GM19239 (cell line): ENCODE measurements at regions not wholly inside any gene's neighbourhood (a gene's known extent, or its start where the extent isn't known, plus 50 kb on each side); places are given as distances from the start of the nearest gene placed in this dataset.

ENCODE experiments used
- DNase-seq: peaks from one replicate; pipeline ENCODE4 v3.0.0; 2011; ENCODE audit warnings: low spot score; ENCODE audit not compliant: insufficient read length
- FAIRE-seq: peaks from 2 replicates; lab custom pipeline; 2011; peaks lifted over from hg19 to GRCh38; lab: Jason Lieb, UNC

DNA sequence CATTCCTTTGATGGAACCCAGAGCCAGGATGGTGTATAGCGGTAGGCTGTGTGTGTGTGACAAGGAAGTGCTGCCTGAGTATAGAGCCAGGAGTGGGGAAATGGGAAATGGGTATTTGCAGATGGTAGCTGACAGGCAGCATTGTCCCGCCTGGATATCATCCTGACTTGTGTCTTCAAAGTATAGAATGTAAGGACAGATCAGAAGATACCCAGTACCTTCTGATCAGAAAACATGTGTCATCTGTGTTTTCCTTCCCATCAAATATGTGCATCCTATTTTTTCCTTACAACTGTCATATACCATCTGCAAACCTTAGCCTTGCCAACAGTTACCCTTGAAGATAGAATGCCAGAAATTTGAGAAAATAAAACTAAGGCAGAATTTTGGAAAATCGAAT is 146.2 kb upstream of the CBLB start:
- DNase-seq (no peak), FAIRE-seq (no peak)

DNA sequence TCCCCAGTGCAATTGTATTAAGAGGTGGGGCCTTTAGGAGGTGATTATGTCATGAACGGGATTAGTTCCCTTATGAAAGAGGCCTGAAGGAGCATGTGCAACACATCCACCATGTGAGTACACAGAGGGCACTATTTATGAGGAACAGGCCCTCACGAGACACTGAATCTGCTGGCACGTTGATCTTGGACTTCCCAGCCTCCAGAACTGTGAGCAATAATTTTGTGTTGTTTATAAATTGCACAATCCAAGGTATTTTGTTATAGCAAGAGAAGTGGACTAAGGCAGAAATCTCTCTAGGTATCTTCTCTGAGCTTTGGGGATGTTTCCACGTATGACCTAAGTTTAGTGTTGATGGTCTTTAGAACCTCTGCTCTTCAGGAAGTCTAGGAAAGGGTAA is 149.3 kb upstream of the CBLB start:
- DNase-seq (no peak), FAIRE-seq (no peak)

DNA sequence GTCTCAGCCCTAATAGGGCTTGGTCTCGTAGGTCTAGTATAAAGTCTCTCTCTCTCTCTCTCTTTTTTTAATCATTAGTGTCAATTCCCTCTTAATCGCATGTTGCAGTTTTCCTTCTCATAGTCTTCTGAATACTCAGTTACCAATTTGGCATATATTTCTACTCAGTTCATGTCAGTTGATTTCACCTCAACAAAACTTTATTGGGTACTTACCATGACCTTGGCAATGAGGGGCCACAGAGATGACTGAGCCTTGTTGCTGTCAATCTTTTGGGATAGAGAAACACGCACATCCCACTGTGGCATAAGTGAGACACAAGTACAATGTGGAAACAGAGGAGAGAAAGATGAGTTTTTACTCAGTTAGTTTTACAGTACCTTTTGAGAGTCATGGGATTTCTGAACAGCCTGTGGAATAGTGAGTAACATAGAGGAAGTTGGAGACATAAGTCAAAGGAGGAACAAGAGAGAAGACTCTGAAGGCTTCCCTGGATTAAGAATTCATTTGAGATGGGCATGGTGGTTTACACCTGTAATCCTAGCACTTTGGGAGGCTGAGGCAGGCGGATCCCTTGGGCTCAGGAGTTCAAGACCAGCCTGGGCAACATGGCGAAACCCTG is 150.2 kb upstream of the CBLB start:
- FAIRE-seq (no peak), DNase-seq (no peak)

DNA sequence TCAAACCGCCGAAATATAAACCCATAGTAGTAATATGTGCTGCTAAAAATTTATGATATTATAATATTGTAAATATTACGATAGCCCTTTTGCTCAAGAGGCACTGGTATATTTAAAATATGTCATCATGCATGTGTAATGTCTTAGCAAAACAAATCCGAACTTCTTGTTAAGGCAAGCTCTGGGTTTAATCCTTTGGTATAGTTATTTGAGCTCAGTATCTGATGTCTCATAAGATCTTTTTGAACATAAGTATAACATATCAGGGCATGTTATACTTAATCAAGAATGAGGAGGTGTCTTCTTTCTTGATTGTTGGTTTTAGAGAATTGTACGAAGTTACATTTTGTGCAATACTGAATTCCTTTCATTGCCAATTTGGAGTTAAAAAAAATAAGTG is 154.1 kb upstream of the CBLB start:
- FAIRE-seq (no peak), DNase-seq (no peak)

DNA sequence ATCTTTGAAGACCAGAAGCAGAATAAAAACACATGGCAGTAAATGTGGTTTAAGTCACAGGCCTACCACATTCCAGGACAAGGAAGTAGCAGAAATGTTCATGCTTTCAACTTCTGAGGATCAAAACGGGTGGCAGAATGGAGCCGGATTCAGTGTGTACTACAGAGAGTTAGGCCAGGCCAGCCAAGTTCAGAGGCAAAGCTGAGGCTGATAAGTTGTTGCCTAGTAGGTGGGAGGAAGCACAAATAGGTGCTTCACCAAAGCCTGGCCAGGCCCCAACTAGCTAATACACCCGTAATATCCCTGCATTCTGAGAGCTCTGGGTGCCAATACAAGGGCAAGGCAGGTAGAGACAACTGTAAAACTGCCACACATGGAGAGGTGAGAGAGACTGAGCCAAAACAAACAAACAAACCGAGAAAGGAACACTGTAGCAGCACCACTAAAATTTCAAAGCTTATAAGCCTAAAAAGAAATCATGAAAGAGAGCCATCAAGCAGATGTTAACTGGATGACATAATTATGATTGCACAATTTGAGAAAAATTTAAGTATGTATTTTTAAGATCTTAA is 156.4 kb upstream of the CBLB start:
- DNase-seq (no peak), FAIRE-seq (no peak)

DNA sequence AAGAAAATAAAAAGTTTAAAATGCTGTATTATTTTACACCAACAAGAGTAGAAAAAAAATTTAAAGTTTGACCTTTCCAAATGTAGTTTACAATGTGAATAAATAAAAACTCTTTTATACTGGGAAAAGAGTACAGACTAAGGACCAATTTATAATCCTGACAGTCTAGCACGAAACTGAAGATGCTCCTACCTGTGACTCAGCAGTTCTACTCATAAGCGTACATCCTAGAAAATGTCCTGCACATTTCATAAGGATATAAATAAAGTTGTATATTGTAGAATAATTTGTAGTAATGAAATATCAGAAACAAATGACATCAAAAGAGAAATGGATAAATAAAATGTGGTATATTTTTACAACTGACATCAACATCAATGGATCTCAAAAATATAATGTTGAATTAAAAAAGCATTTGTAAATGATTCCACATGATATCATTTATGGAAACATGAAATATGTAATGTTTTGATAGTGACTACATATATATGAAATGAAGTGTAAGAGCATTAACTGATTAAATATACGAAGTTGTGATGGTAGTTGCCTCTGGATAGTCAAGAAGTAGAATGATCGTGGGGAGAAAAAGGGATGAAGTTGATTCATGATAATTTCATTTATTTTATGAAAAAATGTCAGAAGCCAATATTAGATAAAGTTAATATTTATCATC is 161.3 kb upstream of the CBLB start:
- no peak for DNase-seq
- no peak for FAIRE-seq

DNA sequence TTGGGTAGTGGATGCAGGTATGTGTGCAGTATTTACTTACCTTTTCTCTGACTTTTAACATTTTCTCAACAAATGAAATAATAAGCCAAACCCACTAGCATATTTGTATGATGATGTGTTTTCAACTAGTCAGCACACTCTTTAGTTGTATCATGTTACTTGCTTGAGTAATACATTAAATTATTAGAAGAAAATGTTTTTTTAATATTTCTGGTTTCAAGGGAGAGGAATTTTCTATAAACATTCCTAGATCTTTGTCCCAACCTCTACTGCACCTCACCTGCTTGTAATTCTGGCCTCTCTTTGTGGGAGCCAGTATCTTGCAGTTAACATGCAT is 161.8 kb upstream of the CBLB start:
- no peak for FAIRE-seq
- DNase-seq: no peak

DNA sequence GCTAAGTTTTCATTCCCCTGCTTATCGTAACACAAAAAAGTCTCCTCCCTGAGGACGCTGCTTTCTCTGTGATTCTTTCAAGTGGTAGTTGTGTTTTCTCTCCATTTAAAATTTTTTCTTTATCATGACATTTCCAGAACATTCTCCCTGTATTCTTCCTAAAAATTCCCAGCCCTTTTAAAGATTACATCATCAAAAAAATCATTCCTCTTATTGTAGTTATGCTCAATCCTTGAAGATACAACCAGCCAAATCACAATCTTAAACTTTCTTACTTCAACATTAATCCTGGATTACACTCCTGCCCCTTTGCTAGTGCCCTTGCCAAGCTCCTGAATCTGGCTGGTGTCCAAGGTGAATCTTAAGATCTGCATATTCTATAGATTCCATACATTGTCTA is 163.7 kb upstream of the CBLB start:
- no peak for FAIRE-seq
- DNase-seq: no peak

DNA sequence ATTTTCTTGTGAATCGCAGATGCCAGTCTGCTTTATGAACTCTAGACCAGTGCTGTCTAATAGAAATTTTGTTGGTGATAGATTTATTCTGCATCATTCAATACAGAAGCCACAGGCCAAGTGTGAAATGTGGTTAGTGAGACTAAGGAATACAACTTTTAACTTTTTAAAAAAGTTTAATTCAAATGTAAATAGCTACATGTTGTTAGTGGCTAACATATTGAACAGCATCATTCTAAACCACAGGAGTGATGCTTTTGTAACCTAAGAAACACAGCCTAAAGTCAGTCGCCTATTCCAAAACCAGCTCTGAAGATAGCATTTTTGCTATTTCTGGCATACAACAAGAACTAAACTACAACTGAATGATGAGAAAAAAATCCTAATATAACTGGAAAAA is 164.8 kb upstream of the CBLB start:
- no peak for DNase-seq
- no peak for FAIRE-seq

DNA sequence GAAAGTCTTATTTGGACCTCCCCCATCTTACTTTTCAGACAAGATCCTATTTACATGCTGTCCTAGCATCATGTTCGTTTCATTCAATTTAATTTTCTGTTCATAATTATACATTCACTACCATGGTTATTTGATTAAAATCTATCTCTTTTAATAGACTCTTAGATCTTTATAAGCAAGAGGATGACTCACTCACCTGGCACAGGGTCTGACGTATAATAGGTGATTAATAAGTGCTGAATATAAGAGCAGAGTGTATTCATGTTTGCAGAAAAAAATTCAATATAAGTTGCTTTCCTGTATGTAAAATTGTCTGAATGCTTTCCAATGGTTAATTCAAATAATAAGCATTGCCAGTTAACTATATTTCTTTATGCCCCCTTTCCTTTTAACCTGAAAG is 165.5 kb upstream of the CBLB start:
- DNase-seq: no peak
- no peak for FAIRE-seq

DNA sequence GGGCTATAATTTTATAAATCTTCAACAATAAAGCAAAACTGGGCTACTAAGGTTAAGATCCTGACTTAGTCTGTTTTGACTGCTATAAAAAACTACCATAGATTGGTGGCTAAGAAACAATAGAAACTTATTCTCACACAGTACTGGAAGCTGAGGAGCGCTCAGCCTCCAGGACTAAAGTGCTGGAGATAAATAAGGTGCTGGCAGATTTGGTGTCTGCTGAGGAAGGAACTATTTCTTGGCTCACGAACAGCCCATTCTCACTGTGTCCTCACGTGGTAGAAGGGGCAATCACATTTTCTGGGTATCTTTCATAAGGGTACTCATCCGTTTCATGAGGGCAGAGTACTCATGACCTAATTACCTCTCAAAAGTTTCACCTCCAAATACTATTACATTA is 166.8 kb upstream of the CBLB start:
- DNase-seq: no peak
- no peak for FAIRE-seq

DNA sequence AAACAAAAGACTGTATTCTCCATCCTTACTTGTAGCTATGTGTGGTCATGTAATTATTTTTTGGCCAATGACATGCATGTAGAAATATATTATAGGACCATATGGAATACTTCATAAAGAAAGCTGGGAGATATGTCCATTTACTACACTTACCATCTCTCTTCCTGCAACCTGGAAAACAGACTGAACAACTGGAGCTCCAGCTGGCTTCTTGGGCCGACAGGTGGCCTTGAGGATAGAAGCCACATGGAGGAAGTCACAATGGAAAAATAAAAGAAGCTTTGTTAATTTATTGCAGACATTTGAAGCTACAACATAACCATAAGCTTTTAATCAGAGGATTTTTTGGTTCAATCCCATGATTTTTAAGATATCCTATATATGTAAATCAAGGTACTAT is 167.9 kb upstream of the CBLB start:
- no peak for FAIRE-seq
- DNase-seq: no peak

DNA sequence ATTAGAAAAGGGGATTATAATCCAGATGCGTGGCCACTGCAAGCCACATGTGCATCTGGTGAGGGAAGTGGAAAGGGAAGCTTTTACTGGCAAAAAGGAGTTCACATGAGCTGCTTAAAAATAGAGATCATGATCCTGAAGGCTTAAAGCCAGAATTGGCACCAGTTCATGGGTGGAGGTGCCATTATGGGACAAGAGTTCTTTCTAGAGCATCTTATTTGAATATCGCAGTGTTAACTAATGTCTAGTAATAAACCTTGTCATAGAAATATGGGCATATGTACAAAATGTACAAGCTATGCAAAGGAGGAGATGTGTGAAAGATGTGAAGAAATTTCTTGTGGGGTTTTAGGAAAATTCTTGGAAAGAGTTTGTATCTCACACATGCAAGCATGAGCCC is 178.4 kb upstream of the CBLB start:
- no peak for FAIRE-seq
- DNase-seq: no peak

DNA sequence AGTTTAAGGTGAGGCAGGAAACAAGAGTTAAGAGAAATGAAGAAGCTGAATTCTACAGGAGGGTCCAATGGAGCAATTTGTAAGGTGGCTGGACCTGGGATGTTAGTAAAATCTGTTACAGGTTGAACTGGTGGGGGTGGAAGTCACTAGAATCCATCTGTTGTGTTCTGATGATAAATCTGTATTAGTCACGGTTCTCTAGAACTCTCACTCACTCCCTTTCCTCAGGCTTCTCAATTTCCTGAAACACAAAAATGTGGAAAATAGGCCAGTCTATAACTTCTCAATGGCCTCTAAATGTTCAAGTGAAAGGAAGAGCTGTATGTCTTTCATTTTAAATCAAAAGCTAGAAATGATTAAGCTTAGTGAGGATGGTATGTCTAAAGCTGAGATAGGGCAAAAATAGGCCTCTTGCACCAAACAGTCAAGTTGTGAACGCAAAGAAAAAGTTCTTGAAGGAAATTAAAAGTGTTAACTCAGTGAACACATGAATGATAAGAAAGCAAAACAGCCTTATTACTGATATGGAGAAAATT is 180.2 kb upstream of the CBLB start:
- FAIRE-seq (no peak), DNase-seq (no peak)

DNA sequence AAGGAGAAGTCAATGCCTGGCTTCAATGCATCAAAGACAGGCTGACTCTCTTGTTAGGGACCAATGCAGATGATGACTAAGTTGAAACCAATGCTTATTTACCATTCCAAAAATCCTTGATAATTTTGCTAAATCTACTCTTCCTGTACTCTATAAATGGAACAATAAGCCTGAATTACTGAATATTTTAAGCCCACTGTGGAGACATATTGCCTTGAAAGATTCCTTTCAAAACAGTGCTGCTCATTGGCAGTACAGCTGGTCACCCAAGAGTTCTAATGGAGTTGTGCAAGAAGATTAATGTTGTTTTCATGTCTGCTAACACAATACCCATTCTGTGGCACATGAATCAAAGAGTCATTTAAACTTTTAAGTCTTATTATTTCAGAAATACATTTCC is 181.0 kb upstream of the CBLB start:
- no peak for DNase-seq
- no peak for FAIRE-seq

DNA sequence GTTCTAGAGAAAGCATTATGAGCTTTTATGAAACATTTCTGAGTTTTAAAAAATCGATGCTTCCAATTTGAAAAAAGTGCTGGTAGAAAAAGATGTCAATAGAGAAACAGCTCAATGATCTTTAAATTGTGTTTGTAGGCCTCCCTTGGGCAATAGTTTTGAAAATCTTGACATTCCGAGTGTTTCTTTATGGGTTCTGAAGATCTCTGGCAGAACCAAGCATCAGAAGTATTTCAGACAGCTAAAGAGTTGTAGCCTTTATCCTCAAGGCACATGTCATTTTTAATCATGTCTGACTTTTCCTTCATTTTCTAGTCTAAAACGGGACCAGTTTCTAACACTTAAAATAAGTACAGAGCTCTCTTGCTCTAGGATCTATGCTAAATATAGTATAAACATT is 188.1 kb upstream of the CBLB start:
- FAIRE-seq (peak; percentile 54), DNase-seq (no peak)

DNA sequence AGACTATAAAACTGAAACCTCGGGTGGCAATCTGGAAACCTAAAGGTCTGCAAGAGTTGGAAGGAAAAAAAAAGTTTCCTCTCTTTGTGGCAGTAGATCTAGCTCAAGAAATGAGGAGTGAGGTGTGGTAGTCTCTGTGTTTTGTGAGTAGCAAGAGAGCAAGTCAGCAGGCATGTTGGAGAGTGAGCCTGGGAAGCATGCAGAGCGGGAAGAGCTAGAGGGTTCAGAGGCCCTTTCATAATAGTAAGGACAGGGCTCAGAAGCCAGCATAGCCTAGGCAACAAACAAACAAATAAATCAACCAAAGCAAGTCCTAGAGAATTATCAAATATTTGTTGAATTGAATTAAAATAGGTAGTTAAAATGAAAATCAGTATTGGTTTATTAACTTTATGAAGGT is 189.7 kb upstream of the CBLB start:
- DNase-seq: no peak

DNA sequence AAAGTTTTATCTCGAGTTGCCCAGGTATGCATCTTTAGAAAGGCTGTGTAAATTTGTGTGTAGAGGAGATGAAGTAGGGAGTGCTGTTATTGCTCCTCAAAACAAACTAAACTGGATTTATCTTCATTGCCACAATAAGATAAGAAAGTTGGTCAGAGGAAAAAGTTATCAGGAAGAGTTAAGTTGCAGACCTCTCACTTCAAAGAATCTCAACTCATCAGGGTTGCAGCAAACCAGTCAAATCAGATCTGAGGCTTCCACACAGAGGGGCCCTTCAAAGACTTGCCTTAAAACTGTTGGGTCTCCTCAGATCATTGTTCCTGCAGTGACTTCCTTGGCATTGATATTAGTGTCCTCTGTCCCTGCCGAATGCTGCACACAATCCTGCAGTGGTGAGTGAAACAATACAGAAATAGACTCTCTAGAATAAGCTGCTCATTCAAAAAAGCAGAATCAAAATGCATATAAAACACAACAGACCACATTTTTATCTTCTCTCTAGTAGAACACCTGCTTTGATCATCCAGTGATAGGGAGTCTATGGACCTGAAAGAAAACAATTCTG is 191.2 kb upstream of the CBLB start:
- DNase-seq: no peak
- FAIRE-seq: peak; percentile 57

More for the DNA sequence above, 189.7 kb upstream of the CBLB start:
- no peak for FAIRE-seq

DNA sequence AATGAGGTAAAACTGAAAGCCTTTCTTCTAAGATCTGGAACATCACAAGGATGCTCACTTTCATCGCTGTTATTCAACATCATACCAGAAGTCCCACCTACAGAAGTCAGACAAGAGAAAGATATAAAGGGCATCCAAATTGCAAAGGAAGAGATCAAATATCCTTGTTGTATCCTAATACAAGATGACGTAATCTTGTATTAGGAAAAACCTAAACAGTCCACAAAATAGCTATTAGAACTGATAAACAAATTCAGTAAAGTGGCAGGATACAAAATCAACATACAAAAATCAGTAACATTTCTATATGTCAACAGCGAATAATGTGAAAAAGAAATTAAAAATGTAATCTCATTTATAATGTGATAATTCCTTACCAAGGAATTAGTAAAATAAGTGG is 195.1 kb upstream of the CBLB start:
- no peak for FAIRE-seq
- DNase-seq: no peak

DNA sequence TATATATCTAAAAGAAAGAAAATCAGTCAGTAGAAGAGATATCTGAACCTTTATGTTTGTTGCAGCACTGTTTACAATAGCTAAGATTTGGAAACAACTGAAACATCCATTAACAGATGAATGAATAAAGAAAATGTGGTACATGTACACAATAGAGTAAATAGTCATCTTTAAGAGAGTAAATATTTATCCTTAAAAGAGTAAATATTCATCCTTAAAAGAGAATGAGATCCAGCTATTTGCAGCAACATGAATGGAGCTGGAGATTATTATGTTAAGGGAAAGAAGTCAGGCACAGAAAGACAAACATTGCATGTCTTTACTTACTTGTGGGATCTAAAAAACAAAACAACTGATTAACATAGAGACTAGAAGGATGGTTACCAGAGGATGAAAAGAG is 197.0 kb upstream of the CBLB start:
- no peak for DNase-seq
- FAIRE-seq: no peak

DNA sequence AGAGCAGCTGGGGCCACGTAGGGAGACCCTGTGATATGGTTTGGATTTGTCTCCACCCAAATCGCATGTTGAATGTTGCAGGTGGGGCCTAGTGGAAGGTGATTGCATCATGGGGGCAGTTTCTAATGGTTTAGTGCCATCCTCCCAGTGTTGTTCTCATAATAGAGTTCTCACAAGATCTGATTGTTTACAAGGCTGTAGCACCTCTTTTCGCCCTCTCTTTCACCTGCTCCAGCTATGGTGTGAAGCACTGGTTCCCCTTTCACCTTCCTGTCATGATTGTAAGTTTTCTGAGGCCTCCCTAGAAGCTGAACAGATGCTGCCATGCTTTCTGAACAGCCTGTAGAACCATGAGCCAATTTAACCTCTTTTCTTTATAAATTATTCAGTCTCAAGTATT is 198.9 kb upstream of the CBLB start:
- DNase-seq: no peak
- peak; percentile 80 for FAIRE-seq

DNA sequence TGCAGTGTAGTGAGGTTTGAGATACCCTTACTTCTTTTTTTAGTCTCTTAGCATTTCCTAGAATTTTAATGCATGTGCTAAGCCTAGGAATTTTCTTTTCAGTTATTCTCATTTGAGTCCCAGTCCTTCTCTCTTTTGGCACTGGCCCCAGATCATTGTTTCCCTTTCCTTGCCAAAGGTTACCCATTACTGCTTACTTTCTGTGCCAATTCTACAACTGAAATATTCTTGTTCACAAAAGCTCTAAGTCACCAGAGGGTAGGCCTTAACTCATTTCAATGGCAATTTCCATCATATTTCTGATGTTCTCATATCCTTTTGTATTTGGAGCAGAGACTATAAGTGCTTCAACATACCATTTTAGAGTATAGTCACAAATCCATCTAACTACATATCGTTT is 199.6 kb upstream of the CBLB start:
- DNase-seq (no peak), FAIRE-seq (no peak)
